ENCODE measurements at regions not wholly inside any gene's neighbourhood (a gene's known extent, or its start where the extent isn't known, plus 50 kb on each side); places are given as distances from the start of the nearest gene placed in this dataset.

- TF ChIP-seq EP300 (IDR thresholded peaks at IDR 0.05), result no peak
- no peak for TF ChIP-seq POLR2AphosphoS5 (IDR thresholded peaks at IDR 0.05)
Measured at GRCh38 chr13:30142486-30143211, 164.7 kb downstream of the KATNAL1 start.

Measured in upper lobe of left lung (tissue), 4 donors.